ENCODE measurements at regions not wholly inside any gene's neighbourhood (a gene's known extent, or its start where the extent isn't known, plus 50 kb on each side); places are given as distances from the start of the nearest gene placed in this dataset.

GRCh38 chr14:98234208-98234607 is 1037.8 kb downstream of the BCL11B start:
- Histone ChIP-seq H3K36me3 (ENCODE audit: insufficient read depth in 1 of 2, low read depth in 1 of 2) (no peaks in the 10 kb centered on the region), H3K4me3 (no peak overlapping the region), H3K27ac (no peak overlapping the region), H3K9me3 (no peaks in the 10 kb centered on the region), H3K4me1 (no peaks in the 10 kb centered on the region), H3K27me3 (ENCODE audit: insufficient read depth in 3 of 3, low read length in 2 of 3) (no peaks in the 10 kb centered on the region)
- intact Hi-C loops (cut with DNase I): no loop called here
- DNase-seq: no peak
- 64 to 76% (median 67%) methylated on average over 2 of the region's 2 CpGs for WGBS, 3 donors
- TF ChIP-seq CTCF (IDR thresholded peaks at IDR 0.05): no peak
- no peak for ATAC-seq

- no peak for TF ChIP-seq CTCF (IDR thresholded peaks at IDR 0.05)
- WGBS, 3 donors: 80 to 90% (median 85%) methylated on average over 3 of the region's 3 CpGs
- Histone ChIP-seq H3K4me3 (no peak overlapping the region), H3K27ac (no peak overlapping the region), H3K4me1 (no peaks in the 10 kb centered on the region), H3K36me3 (ENCODE audit: insufficient read depth in 1 of 2, low read depth in 1 of 2) (no peaks in the 10 kb centered on the region), H3K9me3 (no peaks in the 10 kb centered on the region), H3K27me3 (ENCODE audit: insufficient read depth in 3 of 3, low read length in 2 of 3) (no peaks in the 10 kb centered on the region)
- no peak for DNase-seq
- intact Hi-C loops (cut with DNase I): no loop called here
- ATAC-seq: no peak
These were observed 1035.7 kb downstream of the BCL11B start for GRCh38 chr14:98236314-98236713.

GRCh38 chr14:98237939-98238338 is 1034.1 kb downstream of the BCL11B start:
- intact Hi-C loops (cut with DNase I): no loop called here
- H3K4me3 ChIP-seq: no peak overlapping the region
- 67 to 81% (median 72%) methylated on average over 4 of the region's 4 CpGs for WGBS, 3 donors
- H3K36me3 ChIP-seq (ENCODE audit: insufficient read depth in 1 of 2, low read depth in 1 of 2): no peaks in the 10 kb centered on the region
- H3K9me3 ChIP-seq: no peaks in the 10 kb centered on the region
- no peaks in the 10 kb centered on the region for H3K27me3 ChIP-seq (ENCODE audit: insufficient read depth in 3 of 3, low read length in 2 of 3)
- no peak for DNase-seq
- H3K4me1 ChIP-seq: no peaks in the 10 kb centered on the region
- no peak overlapping the region for H3K27ac ChIP-seq
- no peak for ATAC-seq
- TF ChIP-seq CTCF (IDR thresholded peaks at IDR 0.05): no peak

GRCh38 chr14:98240376-98240775 is 1031.6 kb downstream of the BCL11B start:
- intact Hi-C loops (cut with DNase I): no loop called here
- Histone ChIP-seq H3K4me3 (no peak overlapping the region), H3K4me1 (no peaks in the 10 kb centered on the region), H3K9me3 (no peaks in the 10 kb centered on the region), H3K27ac (no peak overlapping the region), H3K36me3 (ENCODE audit: insufficient read depth in 1 of 2, low read depth in 1 of 2) (no peaks in the 10 kb centered on the region), H3K27me3 (ENCODE audit: insufficient read depth in 3 of 3, low read length in 2 of 3) (no peaks in the 10 kb centered on the region)
- 76 to 82% (median 77%) methylated on average over 4 of the region's 4 CpGs for WGBS, 3 donors
- no peak for TF ChIP-seq CTCF (IDR thresholded peaks at IDR 0.05)
- no peak for ATAC-seq
- no peak for DNase-seq

- ATAC-seq (no peak), DNase-seq (no peak)
- H3K36me3 ChIP-seq (ENCODE audit: insufficient read depth in 1 of 2, low read depth in 1 of 2): no peaks in the 10 kb centered on the region
- no peaks in the 10 kb centered on the region for H3K9me3 ChIP-seq
- no peak overlapping the region for H3K27ac ChIP-seq
- H3K27me3 ChIP-seq (ENCODE audit: insufficient read depth in 3 of 3, low read length in 2 of 3): no peaks in the 10 kb centered on the region
- TF ChIP-seq CTCF (IDR thresholded peaks at IDR 0.05): no peak
- 67 to 75% (median 72%) methylated on average over 6 of the region's 6 CpGs for WGBS, 3 donors
- no peak overlapping the region for H3K4me3 ChIP-seq
- intact Hi-C loops (cut with DNase I): no loop called here
- H3K4me1 ChIP-seq: no peaks in the 10 kb centered on the region
These were observed 1029.1 kb downstream of the BCL11B start for GRCh38 chr14:98242903-98243302.

Measured in psoas muscle (tissue), 7 donors.